ENCODE measurements at regions not wholly inside any gene's neighbourhood (a gene's known extent, or its start where the extent isn't known, plus 50 kb on each side); places are given as distances from the start of the nearest gene placed in this dataset.
A peak's percentile ranks its signal among the peaks of the same experiment; 100 is the strongest.

DNA sequence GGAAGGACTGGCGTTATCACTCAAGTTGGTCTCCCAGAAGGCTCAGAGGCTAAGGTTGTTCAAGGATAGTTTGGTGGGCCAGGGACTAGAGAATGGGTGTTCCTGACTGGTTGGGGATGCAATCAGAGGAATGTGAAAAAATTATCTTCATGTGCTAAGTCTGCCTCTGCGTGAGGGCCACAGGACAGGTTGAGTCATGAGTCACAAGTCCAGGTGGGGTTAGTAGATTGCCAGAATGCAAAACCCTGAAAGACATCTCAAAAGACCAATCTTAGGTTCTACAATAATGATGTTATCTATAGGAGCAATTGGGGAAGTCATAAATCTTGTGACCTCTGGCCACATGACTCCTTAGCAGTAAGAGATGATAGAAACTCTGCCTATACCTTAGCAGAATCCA is 220.1 kb upstream of the EEA1 start:
- Histone ChIP-seq H3K9me3 (no peaks in the 10 kb centered on the region), H3K4me3 (no peak overlapping the region), H3K36me3 (ENCODE audit: low read depth) (no peaks in the 10 kb centered on the region), H3K4me1 (ENCODE audit: low read depth) (peaks cover 14% of the 10 kb centered on the region)
- intact Hi-C loops (cut with DNase I, micrococcal nuclease): no loop called here
- DNase-seq (no peak), ATAC-seq (peak; percentile 57)
- TF ChIP-seq CTCF (IDR thresholded peaks at IDR 0.05): no peak

- Histone ChIP-seq H3K9me3 (no peaks in the 10 kb centered on the region), H3K4me1 (ENCODE audit: low read depth) (peaks cover 26% of the 10 kb centered on the region), H3K36me3 (ENCODE audit: low read depth) (no peaks in the 10 kb centered on the region), H3K4me3 (no peak overlapping the region)
- DNase-seq: no peak
- TF ChIP-seq CTCF (IDR thresholded peaks at IDR 0.05): no peak
- intact Hi-C loops (cut with DNase I, micrococcal nuclease): no loop called here
- peak; percentile 66 for ATAC-seq
Observed at GRCh38 chr12:93151079-93151762, 222.1 kb upstream of the EEA1 start.

GRCh38 chr12:93152617-93153016 is 223.5 kb upstream of the EEA1 start:
- DNase-seq (no peak), ATAC-seq (no peak)
- Histone ChIP-seq H3K4me3 (no peak overlapping the region), H3K4me1 (ENCODE audit: low read depth) (peaks cover 34% of the 10 kb centered on the region), H3K36me3 (ENCODE audit: low read depth) (no peaks in the 10 kb centered on the region), H3K9me3 (no peaks in the 10 kb centered on the region)
- TF ChIP-seq CTCF (IDR thresholded peaks at IDR 0.05): no peak
- intact Hi-C loops (cut with DNase I, micrococcal nuclease): no loop called here

DNA sequence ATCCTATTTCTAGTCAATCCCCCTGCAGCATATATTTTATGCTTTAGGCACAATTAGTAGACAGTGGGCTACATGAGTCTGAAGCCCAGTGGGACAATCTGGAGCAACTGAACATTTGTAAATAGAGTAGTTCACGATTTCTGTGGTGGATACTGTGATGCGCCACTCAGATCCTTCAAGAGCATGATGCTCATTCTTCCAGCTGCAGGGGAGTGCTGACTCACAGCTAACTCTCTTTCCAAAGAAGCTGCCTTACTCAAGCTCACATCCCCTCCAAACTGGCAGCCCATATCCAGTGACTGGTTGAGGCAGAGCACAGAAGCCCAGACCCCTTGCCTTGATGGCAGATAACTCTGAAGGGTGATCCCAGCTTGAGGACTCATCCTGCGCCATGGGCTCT is 224.2 kb upstream of the EEA1 start:
- no peak for ATAC-seq
- H3K36me3 ChIP-seq (ENCODE audit: low read depth): no peaks in the 10 kb centered on the region

DNA sequence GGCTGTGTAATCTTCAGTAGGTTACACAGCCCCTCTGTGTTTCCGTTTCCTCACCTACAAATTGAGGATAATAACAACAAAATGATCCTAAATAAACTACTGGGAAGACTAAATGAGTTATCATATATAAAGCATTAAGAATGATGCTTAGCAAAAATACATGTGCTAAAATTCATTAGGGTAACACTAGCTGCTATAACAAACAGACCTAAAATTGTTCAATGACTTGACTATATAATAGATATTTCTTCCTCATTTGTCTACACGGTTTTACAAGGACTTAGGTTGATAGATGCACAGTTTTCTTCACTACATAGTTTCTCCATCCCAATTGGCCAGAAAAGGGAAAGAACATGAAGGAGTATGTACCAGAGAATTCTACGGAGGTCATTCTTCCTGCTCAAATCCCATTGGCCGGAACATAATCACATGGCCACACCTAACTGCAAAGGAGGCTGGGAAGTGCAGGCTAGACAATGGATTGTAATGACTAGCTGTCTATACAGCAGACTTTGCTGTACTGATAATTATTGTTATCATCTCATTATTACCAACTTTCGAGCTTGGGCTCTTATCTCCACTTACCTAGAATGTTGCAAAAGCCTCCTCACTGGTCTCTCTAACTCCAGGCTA is 223.5 kb upstream of the NUDT4 start:
- no peaks in the 10 kb centered on the region for H3K9me3 ChIP-seq
- no peak overlapping the region for H3K4me3 ChIP-seq
- H3K4me1 ChIP-seq (ENCODE audit: low read depth): peaks cover 34% of the 10 kb centered on the region
- intact Hi-C loops (cut with DNase I, micrococcal nuclease): no loop called here
- DNase-seq (no peak), ATAC-seq (no peak)
- H3K36me3 ChIP-seq (ENCODE audit: low read depth): no peaks in the 10 kb centered on the region
- no peak for TF ChIP-seq CTCF (IDR thresholded peaks at IDR 0.05)

More for the DNA sequence above, 224.2 kb upstream of the EEA1 start:
- peaks cover 34% of the 10 kb centered on the region for H3K4me1 ChIP-seq (ENCODE audit: low read depth)
- DNase-seq: no peak
- H3K4me3 ChIP-seq: no peak overlapping the region
- H3K9me3 ChIP-seq: no peaks in the 10 kb centered on the region
- no peak for TF ChIP-seq CTCF (IDR thresholded peaks at IDR 0.05)
- intact Hi-C loops (cut with DNase I, micrococcal nuclease): no loop called here

Measured in mucosa of descending colon (tissue), 3 donors.